ENCODE measurements at regions not wholly inside any gene's neighbourhood (a gene's known extent, or its start where the extent isn't known, plus 50 kb on each side); places are given as distances from the start of the nearest gene placed in this dataset.

GRCh38 chr5:143497749-143498148 lies 94.3 kb upstream of the NR3C1 start:
- POLR2A ChIA-PET (ENCODE audit: low non-redundant PET), result no interaction called here
- Histone ChIP-seq H3K36me3 (ENCODE audit: insufficient read depth, low read length, poor library complexity, severe bottlenecking) (no peaks in the 10 kb centered on the region), H3K27ac (ENCODE audit: low read depth, low read length, poor library complexity, severe bottlenecking) (no peak overlapping the region), H3K4me3 (ENCODE audit: low read depth, low read length, poor library complexity, severe bottlenecking) (no peak overlapping the region), H3K4me1 (ENCODE audit: insufficient read depth, low read length, poor library complexity, severe bottlenecking) (peaks cover 46% of the 10 kb centered on the region), H3K27me3 (replicated peaks; ENCODE audit: insufficient read depth, low read depth, low read length, poor library complexity) (no peaks in the 10 kb centered on the region), H3K9me3 (ENCODE audit: low read depth, low read length, poor library complexity, severe bottlenecking) (no peaks in the 10 kb centered on the region)
- no peak for DNase-seq (ENCODE audit: low spot score)
- CTCF ChIA-PET, result no interaction called here
- BruUV-seq (replicated peaks), result no TSS peak
- TF ChIP-seq EZH2 (IDR thresholded peaks at IDR 0.05; ENCODE audit: borderline replicate concordance, low read depth, low read length, poor library complexity, severe bottlenecking), result no peak
- TF ChIP-seq CTCF (conservative IDR thresholded peaks at IDR 0.05; ENCODE audit: low read depth, low read length), result no peak
- intact Hi-C loops (cut with micrococcal nuclease; ENCODE audit: unreplicated experiment), result no loop called here

- no peak overlapping the region for H3K4me3 ChIP-seq (ENCODE audit: low read depth, low read length, poor library complexity, severe bottlenecking)
- H3K27ac ChIP-seq (ENCODE audit: low read depth, low read length, poor library complexity, severe bottlenecking), result no peak overlapping the region
- TF ChIP-seq EZH2 (IDR thresholded peaks at IDR 0.05; ENCODE audit: borderline replicate concordance, low read depth, low read length, poor library complexity, severe bottlenecking), result no peak
- TF ChIP-seq CTCF (conservative IDR thresholded peaks at IDR 0.05; ENCODE audit: low read depth, low read length), result no peak
- intact Hi-C loops (cut with micrococcal nuclease; ENCODE audit: unreplicated experiment), result no loop called here
- H3K36me3 ChIP-seq (ENCODE audit: insufficient read depth, low read length, poor library complexity, severe bottlenecking), result no peaks in the 10 kb centered on the region
- BruUV-seq (replicated peaks), result no TSS peak
- no peak for DNase-seq (ENCODE audit: low spot score)
- no peaks in the 10 kb centered on the region for H3K9me3 ChIP-seq (ENCODE audit: low read depth, low read length, poor library complexity, severe bottlenecking)
- H3K27me3 ChIP-seq (replicated peaks; ENCODE audit: insufficient read depth, low read depth, low read length, poor library complexity), result no peaks in the 10 kb centered on the region
- ChIA-PET CTCF (no interaction called here), POLR2A (ENCODE audit: low non-redundant PET) (no interaction called here)
- H3K4me1 ChIP-seq (ENCODE audit: insufficient read depth, low read length, poor library complexity, severe bottlenecking), result peaks cover 45% of the 10 kb centered on the region
Observed at GRCh38 chr5:143496943-143497342, 93.5 kb upstream of the NR3C1 start.

- H3K9me3 ChIP-seq (ENCODE audit: low read depth, low read length, poor library complexity, severe bottlenecking), result no peaks in the 10 kb centered on the region
- H3K27me3 ChIP-seq (replicated peaks; ENCODE audit: insufficient read depth, low read depth, low read length, poor library complexity), result no peaks in the 10 kb centered on the region
- no peaks in the 10 kb centered on the region for H3K36me3 ChIP-seq (ENCODE audit: insufficient read depth, low read length, poor library complexity, severe bottlenecking)
- BruUV-seq (replicated peaks), result no TSS peak
- H3K4me1 ChIP-seq (ENCODE audit: insufficient read depth, low read length, poor library complexity, severe bottlenecking), result peaks cover 34% of the 10 kb centered on the region
- H3K4me3 ChIP-seq (ENCODE audit: low read depth, low read length, poor library complexity, severe bottlenecking), result no peak overlapping the region
- POLR2A ChIA-PET (ENCODE audit: low non-redundant PET), result no interaction called here
- intact Hi-C loops (cut with micrococcal nuclease; ENCODE audit: unreplicated experiment), result no loop called here
- CTCF ChIA-PET, result no interaction called here
- peak overlapping the region; percentile 55 for H3K27ac ChIP-seq (ENCODE audit: low read depth, low read length, poor library complexity, severe bottlenecking)
- DNase-seq (ENCODE audit: low spot score), result peak; percentile 83
- TF ChIP-seq EZH2 (IDR thresholded peaks at IDR 0.05; ENCODE audit: borderline replicate concordance, low read depth, low read length, poor library complexity, severe bottlenecking), result no peak
- no peak for TF ChIP-seq CTCF (conservative IDR thresholded peaks at IDR 0.05; ENCODE audit: low read depth, low read length)
Observed at GRCh38 chr5:143495821-143496275, 92.4 kb upstream of the NR3C1 start.
